Neural crest cell (in vitro differentiated cells): ENCODE measurements at regions not wholly inside any gene's neighbourhood (a gene's known extent, or its start where the extent isn't known, plus 50 kb on each side); places are given as distances from the start of the nearest gene placed in this dataset.

Experiments used
- DNase-seq: peaks from one replicate; pipeline ENCODE4 v3.0.0; 2021; ENCODE audit warnings: low read depth, mixed read lengths, low spot score
- H3K27ac Mint-ChIP-seq: one replicate; pipeline ENCODE4 v1.8.0; 2021; ENCODE audit warnings: mild to moderate bottlenecking, mixed read lengths; ENCODE audit not compliant: unreplicated experiment
- H3K27me3 Mint-ChIP-seq: 2 replicates; pipeline ENCODE4 v1.8.0; 2021; ENCODE audit warnings: low read depth, mild to moderate bottlenecking, mixed read lengths
- H3K36me3 Mint-ChIP-seq: 2 replicates; pipeline ENCODE4 v1.8.0; 2021; ENCODE audit warnings: low read depth, mild to moderate bottlenecking, mixed read lengths
- H3K4me1 Mint-ChIP-seq: 2 replicates; pipeline ENCODE4 v1.8.0; 2021; ENCODE audit warnings: mixed read lengths
- H3K4me3 Mint-ChIP-seq: one replicate; pipeline ENCODE4 v1.8.0; 2021; ENCODE audit warnings: mild to moderate bottlenecking, mixed read lengths
- H3K9me3 Mint-ChIP-seq: 2 replicates; pipeline ENCODE4 v1.8.0; 2021; ENCODE audit warnings: mixed read lengths
- CTCF ChIP-seq: fragments of 200-600 bp; sonication (generic); conservative IDR thresholded peaks from 2 replicates; pipeline ENCODE4 v1.5.0; 2021; ENCODE audit warnings: antibody characterized with exemption, mild to moderate bottlenecking

GRCh38 chr5:143892271-143892670 lies 80.3 kb downstream of the HMHB1 start:
- no peak for TF ChIP-seq CTCF
- Mint-ChIP-seq H3K4me1 (peaks cover 46% of the 10 kb centered on the region), H3K27ac (no peak overlapping the region), H3K9me3 (no peaks in the 10 kb centered on the region), H3K4me3 (no peak overlapping the region), H3K36me3 (no peaks in the 10 kb centered on the region), H3K27me3 (no peaks in the 10 kb centered on the region)
- DNase-seq: no peak

- Mint-ChIP-seq H3K27ac (no peak overlapping the region), H3K36me3 (no peaks in the 10 kb centered on the region), H3K4me3 (no peak overlapping the region), H3K27me3 (no peaks in the 10 kb centered on the region), H3K4me1 (peaks cover 39% of the 10 kb centered on the region), H3K9me3 (no peaks in the 10 kb centered on the region)
- TF ChIP-seq CTCF: no peak
- DNase-seq: no peak
Measured at GRCh38 chr5:143892908-143893307, 80.9 kb downstream of the HMHB1 start.

- Mint-ChIP-seq H3K4me1 (peaks cover 37% of the 10 kb centered on the region), H3K4me3 (no peak overlapping the region), H3K36me3 (no peaks in the 10 kb centered on the region), H3K9me3 (no peaks in the 10 kb centered on the region), H3K27ac (no peak overlapping the region), H3K27me3 (no peaks in the 10 kb centered on the region)
- no peak for TF ChIP-seq CTCF
- DNase-seq: no peak
Measured at GRCh38 chr5:143893638-143894037, 81.7 kb downstream of the HMHB1 start.

GRCh38 chr5:143896516-143896915 lies 84.6 kb downstream of the HMHB1 start:
- Mint-ChIP-seq H3K36me3 (no peaks in the 10 kb centered on the region), H3K27me3 (no peaks in the 10 kb centered on the region), H3K4me1 (peaks cover 10% of the 10 kb centered on the region), H3K27ac (no peak overlapping the region), H3K4me3 (no peak overlapping the region), H3K9me3 (no peaks in the 10 kb centered on the region)
- no peak for TF ChIP-seq CTCF
- DNase-seq: no peak

- H3K27me3 Mint-ChIP-seq: no peaks in the 10 kb centered on the region
- H3K4me3 Mint-ChIP-seq: no peak overlapping the region
- TF ChIP-seq CTCF: no peak
- DNase-seq: no peak
- H3K27ac Mint-ChIP-seq: no peak overlapping the region
- no peaks in the 10 kb centered on the region for H3K36me3 Mint-ChIP-seq
- no peaks in the 10 kb centered on the region for H3K9me3 Mint-ChIP-seq
- H3K4me1 Mint-ChIP-seq: peaks cover 7% of the 10 kb centered on the region
Measured at GRCh38 chr5:143896966-143897365, 85.0 kb downstream of the HMHB1 start.

- no peaks in the 10 kb centered on the region for H3K27me3 Mint-ChIP-seq
- no peaks in the 10 kb centered on the region for H3K36me3 Mint-ChIP-seq
- peaks cover 7% of the 10 kb centered on the region for H3K4me1 Mint-ChIP-seq
- TF ChIP-seq CTCF: no peak
- H3K27ac Mint-ChIP-seq: no peak overlapping the region
- no peak for DNase-seq
- no peaks in the 10 kb centered on the region for H3K9me3 Mint-ChIP-seq
- H3K4me3 Mint-ChIP-seq: no peak overlapping the region
Measured at GRCh38 chr5:143898381-143898780, 86.4 kb downstream of the HMHB1 start.
